Mammary epithelial cell (primary cell): ENCODE measurements at regions not wholly inside any gene's neighbourhood (a gene's known extent, or its start where the extent isn't known, plus 50 kb on each side); places are given as distances from the start of the nearest gene placed in this dataset.

Experiments
- CTCF ChIP-seq, 2 donors: IDR thresholded peaks in 1 of 2; conservative IDR thresholded peaks in 1 of 2; 2 replicates each; pipeline ENCODE4 v1.5.1; 2011 to 2012; ENCODE audit warnings: inconsistent platforms in 2 of 2, low read length in 2 of 2, mild to moderate bottlenecking in 2 of 2, control low read depth in 1 of 2, low read depth in 1 of 2; ENCODE audit not compliant: insufficient read depth in 1 of 2; ENCODE audit errors: extremely low read depth in 1 of 2
- EZH2 ChIP-seq: IDR thresholded peaks from 2 replicates; pipeline ENCODE4 v1.6.1; 2012; ENCODE audit warnings: low read length, inconsistent platforms, borderline replicate concordance

GRCh38 chr5:89199306-89199705, 316.3 kb upstream of the MEF2C start:
- TF ChIP-seq EZH2 (no peak), CTCF (conservative IDR thresholded peaks at IDR 0.05 in 1 of 2, IDR thresholded peaks at IDR 0.05 in 1 of 2; ENCODE audit: extremely low read depth in 1 of 2, insufficient read depth in 1 of 2, low read depth in 1 of 2, low read length in 2 of 2) (no peak)
